BJ (cell line): ENCODE measurements at regions not wholly inside any gene's neighbourhood (a gene's known extent, or its start where the extent isn't known, plus 50 kb on each side); places are given as distances from the start of the nearest gene placed in this dataset.

Experiments
- CTCF ChIA-PET: fragments of 350-600 bp; formaldehyde crosslinking; extraction: SDS; loops from one replicate; lab custom pipeline; 2021; ENCODE audit warnings: antibody characterized with exemption, inconsistent platforms; lab: Yijun Ruan, JAX
- POLR2A ChIA-PET: fragments of 300-600 bp; sonication (Branson Sonifier 250); formaldehyde crosslinking; extraction: SDS; loops from one replicate; lab custom pipeline; 2021; ENCODE audit warnings: antibody characterized with exemption; lab: Charles Lee
- DNase-seq: peaks from one replicate; pipeline ENCODE4 v3.0.0-alpha.2; 2011; ENCODE audit warnings: low read depth
- H3K27me3 ChIP-seq: 2 replicates; pipeline ENCODE4 v1.6.0; 2011; ENCODE audit warnings: low read length; ENCODE audit not compliant: control insufficient read depth, insufficient read depth
- H3K36me3 ChIP-seq: 2 replicates; pipeline ENCODE4 v1.5.1; 2011; ENCODE audit warnings: low read length; ENCODE audit not compliant: control insufficient read depth, insufficient read depth
- H3K4me3 ChIP-seq: 2 replicates; pipeline ENCODE4 v1.5.1; 2011; ENCODE audit warnings: low read depth, mild to moderate bottlenecking, control low read depth, low read length
- CTCF ChIP-seq: IDR thresholded peaks from 2 replicates; pipeline ENCODE4 v1.5.1; 2011; ENCODE audit warnings: low read depth, mild to moderate bottlenecking, control low read depth, inconsistent platforms, low read length, moderate library complexity; ENCODE audit not compliant: insufficient read depth

- CTCF ChIA-PET = no interaction called here
- no peaks in the 10 kb centered on the region; the same call in 1 of the 2 replicates for H3K27me3 ChIP-seq
- H3K4me3 ChIP-seq = no peak overlapping the region
- no peaks in the 10 kb centered on the region for H3K36me3 ChIP-seq
- DNase-seq = no peak
- TF ChIP-seq CTCF = no peak
- POLR2A ChIA-PET = no interaction called here
Measured at GRCh38 chr20:23189854-23190253, 103.7 kb upstream of the CD93 start.

GRCh38 chr20:23189341-23189740 lies 103.2 kb upstream of the CD93 start:
- Histone ChIP-seq H3K4me3 (no peak overlapping the region), H3K36me3 (no peaks in the 10 kb centered on the region), H3K27me3 (no peaks in the 10 kb centered on the region; the same call in 1 of the 2 replicates)
- no peak for TF ChIP-seq CTCF
- ChIA-PET CTCF (no interaction called here), POLR2A (no interaction called here)
- DNase-seq = no peak

- DNase-seq = no peak
- TF ChIP-seq CTCF = no peak
- Histone ChIP-seq H3K4me3 (no peak overlapping the region), H3K36me3 (no peaks in the 10 kb centered on the region), H3K27me3 (no peaks in the 10 kb centered on the region; the same call in 1 of the 2 replicates)
- ChIA-PET POLR2A (no interaction called here), CTCF (no interaction called here)
Measured at GRCh38 chr20:23188377-23189169, 102.4 kb upstream of the CD93 start.

GRCh38 chr20:23187751-23188150 lies 101.6 kb upstream of the CD93 start:
- Histone ChIP-seq H3K27me3 (no peaks in the 10 kb centered on the region; the same call in 1 of the 2 replicates), H3K4me3 (no peak overlapping the region), H3K36me3 (no peaks in the 10 kb centered on the region)
- ChIA-PET CTCF (no interaction called here), POLR2A (no interaction called here)
- DNase-seq = no peak
- no peak for TF ChIP-seq CTCF

- ChIA-PET POLR2A (no interaction called here), CTCF (no interaction called here)
- H3K36me3 ChIP-seq = no peaks in the 10 kb centered on the region
- DNase-seq = no peak
- H3K27me3 ChIP-seq = no peaks in the 10 kb centered on the region; the same call in 1 of the 2 replicates
- H3K4me3 ChIP-seq = no peak overlapping the region
- TF ChIP-seq CTCF = no peak
Measured at GRCh38 chr20:23186808-23187207, 100.7 kb upstream of the CD93 start.
